ENCODE measurements at regions not wholly inside any gene's neighbourhood (a gene's known extent, or its start where the extent isn't known, plus 50 kb on each side); places are given as distances from the start of the nearest gene placed in this dataset.
A peak's percentile ranks its signal among the peaks of the same experiment; 100 is the strongest.

DNA sequence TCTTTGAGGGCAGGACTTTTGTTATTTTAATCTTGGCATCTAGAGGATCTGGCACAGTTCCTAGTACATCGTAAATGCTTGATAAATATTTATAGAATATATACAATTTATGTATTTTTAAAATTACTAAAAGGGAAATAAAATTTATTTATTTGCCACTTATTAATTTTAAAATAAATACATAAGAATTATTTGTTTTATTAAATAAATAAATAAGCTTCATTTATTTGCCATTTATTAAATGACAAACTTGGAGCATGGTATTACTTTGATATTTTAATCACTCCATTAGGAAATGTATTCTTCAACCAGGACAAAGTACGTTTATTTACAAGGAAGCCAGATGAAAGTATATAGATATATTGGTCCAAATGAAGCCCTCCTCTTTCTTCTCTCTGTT is 118.7 kb upstream of the LRIG3 start:
- DNase-seq: no peak

DNA sequence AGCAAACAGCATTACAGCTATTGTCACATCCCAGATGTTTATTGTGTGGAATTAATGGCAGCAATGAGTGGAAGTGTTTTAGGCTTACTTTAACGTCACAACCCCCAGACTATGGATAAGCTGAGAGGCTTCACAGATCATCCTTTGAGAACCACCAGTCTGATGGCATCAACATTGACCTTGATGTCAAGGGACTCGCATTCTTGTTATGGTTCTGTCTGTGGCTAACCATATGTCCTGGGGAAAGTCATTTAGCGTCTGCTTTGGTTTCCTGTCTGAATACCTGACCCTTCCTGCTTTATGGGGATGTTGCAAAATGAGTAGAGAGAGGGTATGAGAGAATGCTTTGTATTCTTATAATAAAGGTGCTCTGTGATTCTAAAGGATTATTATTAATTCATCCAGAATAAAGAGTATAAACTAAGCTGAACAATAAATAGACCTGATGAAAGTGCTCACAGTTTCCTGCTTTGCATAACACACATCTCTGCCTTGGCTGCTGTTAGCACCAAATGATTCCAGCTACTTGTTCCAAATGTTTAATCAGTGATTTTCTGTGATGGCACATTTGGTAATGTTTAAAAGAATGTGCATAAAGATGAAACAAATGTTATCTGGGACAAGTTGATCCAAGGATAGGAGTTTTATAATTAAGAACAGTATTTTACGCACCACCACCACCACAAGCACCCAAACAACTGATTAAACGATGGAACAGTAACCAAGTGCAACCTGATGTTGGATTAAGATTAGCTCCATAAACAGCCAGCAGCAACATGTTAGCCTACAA is 116.9 kb upstream of the LRIG3 start:
- DNase-seq: peak; percentile 23

DNA sequence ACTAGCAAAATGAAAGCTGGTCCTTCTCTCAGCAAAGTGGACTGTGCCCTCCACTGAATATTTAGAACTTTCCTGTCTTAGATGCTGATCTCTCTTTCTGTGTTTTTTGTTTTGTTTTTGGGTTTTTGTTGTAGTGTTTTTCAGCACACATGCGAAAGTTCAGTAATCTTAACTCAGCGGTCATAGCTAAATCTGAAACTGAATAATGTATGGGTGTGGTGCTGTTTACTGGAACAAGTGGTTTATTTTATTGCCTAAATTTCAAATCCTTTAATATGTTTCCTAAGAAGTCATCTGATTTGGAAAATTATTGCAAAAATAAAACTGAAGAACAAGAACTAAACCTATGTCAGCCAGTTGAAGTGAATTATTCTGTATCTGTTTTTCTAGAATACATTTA is 116.0 kb upstream of the LRIG3 start:
- no peak for DNase-seq

DNA sequence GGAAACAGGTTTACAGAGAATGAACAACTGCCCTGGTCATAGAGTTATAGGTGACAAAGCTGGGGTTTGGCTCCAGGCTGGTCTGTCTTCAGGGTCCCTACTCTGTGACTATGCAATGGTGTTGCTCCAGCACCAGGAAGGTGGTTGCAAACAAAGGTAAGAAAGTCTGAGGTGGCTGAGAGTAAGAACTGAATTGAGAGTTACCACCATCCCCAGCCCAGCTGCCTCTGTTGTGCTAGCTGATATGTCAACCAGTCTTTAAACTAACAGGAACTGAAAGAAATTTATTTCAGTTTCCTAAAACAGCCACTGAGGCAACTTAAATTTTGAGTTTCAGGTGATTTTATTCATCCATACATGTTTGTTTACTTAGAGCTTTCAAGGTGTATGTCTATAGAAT is 111.0 kb upstream of the LRIG3 start:
- no peak for DNase-seq

DNA sequence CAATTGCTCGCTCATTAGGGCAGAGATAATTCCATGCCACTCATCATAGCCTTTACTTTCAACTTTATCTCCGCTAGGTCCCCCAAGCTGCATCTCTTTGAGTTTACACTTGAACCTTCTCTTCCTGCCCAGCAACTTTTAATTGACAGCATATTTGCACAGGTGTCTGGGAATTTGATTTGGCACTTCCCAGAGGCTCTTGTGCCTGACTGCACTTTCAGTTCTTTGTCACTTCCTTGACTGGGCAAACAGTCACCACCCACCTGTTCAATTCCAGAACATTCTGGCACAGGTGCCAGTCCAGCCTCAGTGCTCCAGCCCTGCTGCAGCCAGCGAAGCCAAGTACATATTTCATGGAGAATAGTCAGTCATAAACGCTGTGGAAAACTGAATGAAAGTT is 110.1 kb upstream of the LRIG3 start:
- DNase-seq: no peak

DNA sequence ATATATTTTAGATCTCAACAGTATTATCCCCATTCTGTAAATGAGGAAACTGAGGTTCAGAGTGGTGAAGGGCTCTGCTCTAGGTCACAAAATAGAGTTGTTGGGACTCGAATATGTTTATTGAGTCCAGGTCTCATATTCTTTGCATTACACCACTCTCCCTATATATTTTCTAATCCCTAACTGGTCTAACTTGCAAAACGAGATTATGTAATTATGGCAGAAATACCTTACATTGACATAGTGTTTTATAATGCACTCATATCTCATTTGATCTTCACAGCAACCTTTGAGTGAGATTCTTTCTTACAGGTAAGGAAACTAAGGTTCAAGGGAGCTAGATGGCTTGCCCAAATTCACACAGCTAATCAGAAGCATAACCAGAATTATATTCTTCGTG is 106.9 kb upstream of the LRIG3 start:
- DNase-seq: no peak

DNA sequence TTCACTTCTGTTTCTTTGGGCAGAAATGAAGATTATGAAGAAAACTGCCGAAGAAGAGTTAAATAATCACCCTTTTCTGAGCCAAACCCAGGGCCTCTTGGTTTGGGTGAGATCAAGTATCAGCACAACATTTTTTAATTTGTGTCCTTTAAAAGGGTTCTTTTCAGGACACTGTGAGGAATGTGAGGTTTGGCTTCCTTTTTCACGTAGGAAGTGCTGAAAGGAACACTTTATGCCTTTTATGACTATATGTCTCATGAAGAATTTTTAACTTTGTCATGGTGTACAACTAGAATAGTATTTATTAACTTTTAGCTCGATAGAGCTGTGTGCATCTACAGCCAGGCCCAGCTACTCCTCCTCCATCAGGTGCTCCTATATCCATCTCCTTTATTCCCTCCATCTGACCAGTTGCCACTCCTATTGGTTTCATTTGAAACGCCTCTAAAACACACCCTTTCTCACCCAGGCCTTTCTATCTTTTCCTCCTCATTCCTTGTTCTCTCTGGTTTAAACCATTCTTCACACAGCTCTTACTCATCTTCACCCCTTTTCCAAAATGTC is 103.6 kb upstream of the LRIG3 start:
- no peak for DNase-seq

DNA sequence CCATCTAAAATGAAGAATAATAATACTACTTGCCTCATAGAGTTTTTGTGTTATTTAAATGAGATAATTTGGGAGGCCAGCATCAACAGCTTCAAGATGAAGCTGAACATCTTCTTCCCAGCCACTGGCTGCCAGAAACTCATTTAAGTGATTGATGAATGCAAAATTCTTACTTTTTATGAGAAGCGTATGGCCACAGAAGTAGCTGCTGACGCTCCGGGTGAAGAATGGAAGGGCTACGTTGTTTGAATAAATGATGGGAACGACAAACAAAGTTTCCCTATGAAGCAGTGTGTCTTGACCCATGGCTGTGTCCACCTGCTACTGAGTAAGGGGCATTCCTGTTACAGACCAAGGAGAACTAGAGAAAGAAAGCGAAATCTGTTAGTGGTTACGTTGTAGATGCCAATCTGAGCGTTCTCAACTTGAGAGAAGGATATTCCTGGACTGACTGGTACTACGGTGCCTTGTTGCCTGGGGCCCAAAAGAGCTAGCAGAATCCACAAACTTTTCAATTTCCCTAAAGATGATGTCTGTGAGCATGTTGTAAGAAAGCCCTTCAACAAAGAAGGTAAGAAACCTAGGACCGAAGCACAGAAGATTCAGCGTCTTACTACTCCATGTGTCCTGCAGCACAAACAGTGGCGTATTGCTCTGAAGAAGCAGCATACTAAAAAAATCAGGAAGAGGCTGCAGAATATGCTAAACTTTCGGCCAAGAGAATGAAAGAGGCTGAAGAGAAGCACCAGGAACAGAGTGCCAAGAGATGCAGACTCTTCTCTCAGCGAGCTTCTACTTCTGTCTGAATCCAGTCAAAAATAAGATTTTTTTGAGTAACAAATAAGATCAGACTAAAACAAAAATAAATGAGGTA is 100.0 kb upstream of the LRIG3 start:
- no peak for DNase-seq

DNA sequence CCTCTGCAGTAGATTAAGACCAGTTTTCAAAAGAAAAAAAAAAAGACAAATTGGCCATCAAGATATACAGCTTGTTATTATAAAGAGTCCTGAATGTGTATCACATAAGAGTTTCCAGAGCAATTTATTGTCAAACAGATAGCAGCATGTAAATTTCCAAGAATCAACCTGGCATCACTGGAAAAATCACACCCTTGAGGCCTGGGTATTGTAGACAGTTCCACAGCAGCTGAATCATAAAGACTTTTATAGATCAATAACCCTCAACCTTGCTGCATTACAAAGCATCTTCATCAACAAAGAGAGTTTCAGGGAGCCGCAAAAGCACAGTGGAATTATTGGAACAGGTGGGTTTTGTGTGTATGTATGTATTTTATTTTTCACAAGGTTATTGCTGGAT is 94.6 kb upstream of the LRIG3 start:
- DNase-seq: no peak

DNA sequence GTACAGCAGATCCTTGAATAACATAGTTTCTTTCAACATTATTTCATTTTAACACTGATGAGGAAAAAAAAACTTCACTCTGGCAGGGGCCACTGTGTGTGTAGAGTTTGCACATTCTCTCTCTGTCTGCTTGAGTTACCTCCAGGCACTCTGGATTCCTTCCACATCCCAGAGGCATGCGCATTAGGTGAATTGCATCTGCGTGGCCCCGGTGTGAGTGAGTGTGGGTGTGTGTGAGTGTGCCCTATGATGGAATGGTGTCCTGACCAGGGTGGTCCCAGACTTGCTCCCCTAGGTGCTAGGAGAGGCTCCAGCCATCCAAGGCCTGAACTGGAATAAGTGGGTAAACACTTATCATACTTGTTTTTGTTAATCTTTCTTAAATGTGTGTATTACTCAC is 90.6 kb upstream of the LRIG3 start:
- no peak for DNase-seq

DNA sequence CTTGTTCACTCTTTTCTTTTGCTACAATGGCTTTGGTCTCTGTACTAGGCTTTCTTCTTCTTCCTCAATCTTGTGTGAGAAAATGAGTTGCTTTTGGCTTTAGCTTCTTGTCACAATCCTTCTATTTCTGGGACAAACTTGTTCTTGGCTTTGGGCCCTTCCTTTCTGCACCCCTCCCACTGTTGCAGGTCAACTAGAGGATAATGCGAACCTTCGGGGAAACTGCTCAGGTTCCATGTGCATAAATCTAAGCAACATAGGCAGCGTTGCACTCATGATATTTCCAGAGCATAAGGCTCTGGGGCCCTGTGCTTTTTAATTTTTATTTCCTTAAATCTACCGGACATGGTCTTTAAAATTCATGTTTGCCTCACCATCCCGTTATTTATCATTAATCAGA is 89.8 kb upstream of the LRIG3 start:
- DNase-seq: no peak

DNA sequence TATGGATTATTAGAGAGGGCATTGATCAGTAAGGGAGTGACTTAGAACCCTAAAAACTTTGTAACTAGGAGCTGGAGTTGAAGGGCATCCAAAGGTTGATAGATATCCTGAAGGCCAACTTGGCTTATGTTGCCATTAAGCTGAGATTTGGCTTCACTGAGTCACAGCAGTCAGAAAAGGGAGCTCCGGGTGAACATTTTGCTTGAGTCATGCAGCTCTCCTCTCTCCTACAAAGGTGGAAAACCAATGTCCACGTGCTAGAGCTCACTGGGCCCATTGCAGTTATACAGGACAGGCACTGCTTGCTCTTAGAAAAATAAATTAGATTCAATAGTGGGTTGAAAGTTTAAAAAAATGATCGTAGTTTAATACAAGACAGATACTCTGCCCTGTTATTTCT is 87.3 kb upstream of the LRIG3 start:
- DNase-seq: no peak

DNA sequence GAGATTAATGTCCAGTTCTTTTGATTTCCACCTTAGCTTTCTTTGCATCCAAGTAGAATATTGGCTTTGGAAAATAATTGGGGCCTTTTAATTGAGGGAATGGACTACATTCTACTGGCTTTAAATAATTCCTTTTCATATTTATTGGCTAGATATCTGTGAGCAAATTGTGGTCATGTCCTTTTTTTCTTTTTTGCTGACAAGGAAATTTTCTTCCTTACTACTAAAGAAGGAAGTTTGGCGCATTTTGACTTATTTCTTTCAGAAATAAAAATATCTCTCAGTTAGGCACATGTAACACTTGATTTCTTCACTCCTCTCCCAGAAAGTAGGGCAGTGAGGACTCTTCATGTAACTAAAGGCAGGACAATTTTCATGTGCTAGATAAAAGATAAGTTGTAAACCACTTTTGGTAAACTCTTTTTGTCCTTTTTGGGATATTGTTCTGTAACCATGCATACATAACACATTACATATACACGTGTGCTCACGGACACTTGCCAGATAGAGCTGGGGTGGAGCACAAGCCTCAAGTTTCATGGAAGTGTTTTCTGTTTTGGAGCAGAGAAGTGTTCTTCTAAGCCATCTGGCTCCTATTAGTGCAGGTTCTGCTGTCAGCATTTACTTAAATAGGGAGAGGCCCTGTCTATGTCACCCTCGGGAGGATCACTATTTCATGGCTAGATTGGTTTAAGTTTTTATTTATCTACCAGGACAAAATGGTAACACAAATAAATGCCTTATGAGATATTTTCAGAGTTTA is 85.1 kb upstream of the LRIG3 start:
- DNase-seq: no peak

DNA sequence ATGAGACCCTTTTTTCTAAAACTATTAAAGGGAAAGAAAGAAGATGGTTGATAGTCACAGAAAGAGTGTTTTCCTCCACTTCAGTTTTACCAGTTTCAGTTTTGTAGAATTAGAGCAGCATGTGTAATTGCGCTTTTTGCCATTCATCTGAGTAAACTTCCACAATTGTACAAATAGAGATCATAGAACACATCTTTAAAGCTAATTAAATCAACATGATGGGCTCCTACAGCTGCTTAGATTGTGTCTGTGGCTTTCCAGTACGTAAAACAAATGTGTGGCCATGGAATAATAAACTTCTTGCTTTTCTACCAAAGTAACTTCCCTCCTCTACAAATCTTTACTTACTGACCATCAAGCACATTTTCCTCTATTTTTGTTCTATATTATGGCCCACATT is 84.2 kb upstream of the LRIG3 start:
- DNase-seq: no peak

DNA sequence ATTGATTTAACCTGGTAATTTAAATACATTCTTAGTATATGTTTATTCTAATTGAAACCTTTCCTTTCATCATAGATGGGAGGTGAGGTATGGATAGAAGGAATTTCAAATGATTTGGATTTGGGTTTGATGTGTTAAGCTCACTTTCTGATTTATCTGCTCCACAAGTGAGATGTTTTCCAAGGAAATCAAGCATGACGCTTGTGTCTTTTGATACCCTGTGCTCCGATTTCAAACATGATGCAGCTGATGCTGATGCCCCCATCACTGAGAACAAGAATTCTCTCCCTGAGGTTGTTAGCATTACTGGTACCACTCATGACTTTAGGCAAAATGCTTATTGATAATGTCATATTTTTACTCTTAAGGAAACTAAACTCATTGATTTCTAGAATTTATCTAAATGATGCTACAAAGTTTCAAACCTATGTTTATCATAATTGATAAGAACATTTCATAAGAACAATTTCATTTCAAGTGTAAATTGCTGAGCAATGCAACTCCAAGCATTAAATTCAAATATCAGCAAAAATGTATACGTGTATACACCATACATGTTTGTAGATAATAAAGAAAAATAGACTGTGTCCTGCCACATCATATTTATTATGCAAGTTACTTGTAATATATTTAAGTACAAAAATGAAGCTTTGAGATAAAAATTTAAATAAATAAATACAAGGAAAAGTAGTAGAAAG is 75.5 kb upstream of the LRIG3 start:
- no peak for DNase-seq

DNA sequence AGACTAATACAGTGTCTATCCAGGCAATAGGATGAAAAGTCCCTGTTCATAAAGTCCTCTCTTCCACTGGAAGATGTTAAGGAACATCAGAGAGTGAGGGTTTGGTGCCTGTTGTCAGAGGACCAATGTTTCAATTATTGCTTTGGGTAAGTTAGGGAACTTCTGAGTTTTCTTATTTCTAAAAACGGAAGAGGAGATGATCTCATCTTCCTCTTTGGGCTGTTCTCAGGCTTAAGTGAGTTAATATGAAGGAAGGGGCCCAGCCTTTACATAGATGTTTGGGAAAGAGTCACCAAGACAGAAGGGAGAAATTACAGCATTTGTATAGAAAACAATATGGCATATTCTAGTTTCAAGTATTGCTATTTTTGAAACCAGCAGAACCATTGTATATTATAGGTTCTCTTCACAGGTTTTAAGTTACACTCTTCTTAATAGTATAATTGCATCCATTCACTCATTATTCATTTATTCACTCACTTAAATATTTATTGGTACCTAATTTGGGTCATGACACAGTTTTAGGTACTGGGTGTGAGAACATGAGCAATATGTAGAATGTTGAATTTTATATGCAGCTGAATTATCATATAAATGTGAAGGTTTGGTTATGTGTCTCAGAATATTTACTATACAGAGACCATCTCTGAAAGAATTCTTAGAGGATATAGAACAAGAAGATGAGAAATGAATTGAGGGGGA is 68.5 kb upstream of the LRIG3 start:
- peak; percentile 58 for DNase-seq

DNA sequence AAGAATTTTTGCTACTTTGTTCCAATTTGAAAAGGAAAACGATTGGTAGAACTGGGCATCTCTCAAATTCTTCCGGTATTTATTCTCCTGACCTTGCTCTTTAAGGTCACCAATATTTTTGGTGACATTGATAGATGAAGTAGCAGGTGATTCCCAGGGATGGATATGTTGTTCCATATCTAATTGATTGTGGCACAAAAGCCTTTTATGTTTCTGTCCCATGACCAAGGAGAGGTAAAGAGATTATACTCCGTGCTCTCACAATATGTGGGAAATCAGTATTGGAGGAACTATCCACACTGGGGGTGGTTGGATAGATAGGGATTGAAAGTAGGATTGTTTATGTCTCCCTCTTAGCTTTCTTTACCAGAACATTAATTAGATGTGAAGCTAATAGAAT is 61.7 kb upstream of the LRIG3 start:
- DNase-seq: no peak

DNA sequence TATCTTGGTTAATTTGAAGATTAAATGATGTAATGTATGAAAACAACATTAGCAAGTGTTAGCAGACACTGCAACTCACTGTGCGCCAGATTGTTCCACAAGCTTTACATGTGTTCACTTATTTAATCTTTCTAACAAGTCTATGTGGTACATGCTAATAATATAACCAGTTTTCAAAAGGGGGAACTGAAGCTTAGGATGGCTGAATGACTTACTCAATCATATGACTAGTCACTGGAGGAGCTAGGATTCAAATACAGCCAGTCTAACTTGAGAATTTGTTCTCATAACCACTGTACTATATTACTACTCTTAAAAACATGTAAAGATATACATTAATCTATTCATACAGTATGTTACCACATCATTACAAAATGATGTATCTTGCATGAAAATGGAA is 60.5 kb upstream of the LRIG3 start:
- DNase-seq: no peak

DNA sequence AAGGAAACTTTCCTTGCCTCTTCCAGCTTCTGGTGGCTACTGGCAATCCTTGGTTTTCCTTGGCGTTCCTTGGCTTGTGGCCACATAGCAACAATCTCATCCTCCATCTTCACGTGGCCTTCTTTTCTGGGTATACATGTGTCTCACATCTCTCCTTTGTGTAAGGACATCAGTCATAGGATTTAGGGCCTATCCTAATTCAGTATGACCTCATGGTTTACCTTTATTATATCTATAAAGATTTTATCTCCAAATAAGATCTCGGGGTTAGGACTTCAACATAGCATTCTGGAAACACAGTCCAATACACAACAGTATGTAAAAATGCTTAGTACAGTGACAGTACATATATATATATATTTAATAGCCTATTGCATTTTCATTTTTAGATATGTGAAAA is 58.4 kb upstream of the LRIG3 start:
- DNase-seq: no peak

DNA sequence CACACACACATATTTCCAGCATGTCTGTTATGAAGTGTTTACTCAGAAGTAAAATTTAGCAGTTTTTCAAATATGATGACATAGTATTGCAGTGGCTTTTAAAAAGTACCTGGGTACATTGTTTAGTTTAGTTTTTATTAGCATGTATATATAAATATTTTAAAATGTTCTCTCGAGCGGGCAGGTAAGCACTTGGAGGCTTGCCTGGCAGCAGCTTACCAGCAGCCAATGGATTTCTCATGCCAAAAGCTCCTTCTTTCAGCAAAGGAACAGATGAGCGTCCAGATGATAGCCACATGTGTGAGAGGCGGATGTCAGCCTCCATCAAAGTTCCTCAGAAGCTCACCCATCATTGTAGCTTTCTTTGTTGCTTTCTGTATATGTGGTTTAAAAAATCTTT is 57.2 kb upstream of the LRIG3 start:
- DNase-seq: no peak

DNA sequence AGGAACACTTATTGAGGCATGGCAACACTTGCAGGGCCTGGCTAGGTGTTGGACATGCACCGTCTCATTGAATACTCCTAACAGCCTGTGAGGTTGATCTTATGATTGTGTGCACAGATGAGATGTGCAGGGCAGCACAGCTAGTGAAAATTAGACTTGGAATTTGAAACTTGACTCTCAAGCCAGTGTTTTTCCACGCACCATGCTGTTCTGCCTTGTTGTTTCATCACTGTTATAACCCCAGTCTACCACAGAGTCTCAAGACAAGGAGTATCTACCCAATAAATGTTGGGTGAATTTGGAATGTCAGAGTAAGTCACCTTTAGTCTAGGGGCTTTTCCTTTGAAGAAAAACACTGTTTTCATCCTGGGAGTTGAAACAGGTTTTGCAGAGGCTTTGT is 55.8 kb upstream of the LRIG3 start:
- DNase-seq: no peak
